ENCODE measurements at regions not wholly inside any gene's neighbourhood (a gene's known extent, or its start where the extent isn't known, plus 50 kb on each side); places are given as distances from the start of the nearest gene placed in this dataset.

DNA sequence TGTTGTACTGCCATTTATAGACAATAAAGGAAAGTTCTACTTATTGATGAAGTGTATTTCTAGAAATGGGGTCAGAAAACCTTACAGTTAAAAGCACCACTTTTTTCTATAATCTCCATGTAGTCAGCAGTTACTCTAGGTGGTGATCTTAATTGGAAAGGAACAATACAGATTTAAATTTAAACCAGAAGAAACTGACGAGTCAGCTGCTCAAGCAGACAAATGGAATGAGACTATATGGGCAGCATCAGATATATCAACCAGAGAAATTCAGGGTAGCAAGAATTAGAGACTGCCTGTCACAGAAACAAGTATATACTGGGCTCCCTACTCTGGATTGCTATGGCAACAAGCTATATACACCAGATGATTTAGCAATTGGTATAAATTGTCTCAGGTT lies 99.6 kb upstream of the SCG2 start:
- Mint-ChIP-seq H3K4me3 (ENCODE audit: low read depth) (no peak overlapping the region), H3K27me3 (no peaks in the 10 kb centered on the region), H3K4me1 (ENCODE audit: low read depth) (peaks cover under 1% of the 10 kb centered on the region), H3K9me3 (ENCODE audit: low read depth) (no peaks in the 10 kb centered on the region), H3K27ac (no peak overlapping the region), H3K36me3 (ENCODE audit: insufficient read depth) (no peaks in the 10 kb centered on the region)
- no peak for TF ChIP-seq CTCF (IDR thresholded peaks at IDR 0.05; ENCODE audit: unreplicated experiment)
- DNase-seq (ENCODE audit: low spot score, unreplicated experiment) = no peak

- Mint-ChIP-seq H3K4me3 (ENCODE audit: low read depth) (no peak overlapping the region), H3K36me3 (ENCODE audit: insufficient read depth) (no peaks in the 10 kb centered on the region), H3K4me1 (ENCODE audit: low read depth) (peaks cover 1% of the 10 kb centered on the region), H3K27me3 (no peaks in the 10 kb centered on the region), H3K27ac (no peak overlapping the region), H3K9me3 (ENCODE audit: low read depth) (no peaks in the 10 kb centered on the region)
- TF ChIP-seq CTCF (IDR thresholded peaks at IDR 0.05; ENCODE audit: unreplicated experiment) = no peak
- no peak for DNase-seq (ENCODE audit: low spot score, unreplicated experiment)
Measured at GRCh38 chr2:223700221-223700620, 98.1 kb upstream of the SCG2 start.

GRCh38 chr2:223697892-223698645 lies 95.9 kb upstream of the SCG2 start:
- Mint-ChIP-seq H3K27ac (peak overlapping the region; percentile 46), H3K9me3 (ENCODE audit: low read depth) (no peaks in the 10 kb centered on the region), H3K4me1 (ENCODE audit: low read depth) (peaks cover 1% of the 10 kb centered on the region), H3K4me3 (ENCODE audit: low read depth) (no peak overlapping the region), H3K36me3 (ENCODE audit: insufficient read depth) (no peaks in the 10 kb centered on the region), H3K27me3 (no peaks in the 10 kb centered on the region)
- TF ChIP-seq CTCF (IDR thresholded peaks at IDR 0.05; ENCODE audit: unreplicated experiment) = no peak
- no peak for DNase-seq (ENCODE audit: low spot score, unreplicated experiment)

DNA sequence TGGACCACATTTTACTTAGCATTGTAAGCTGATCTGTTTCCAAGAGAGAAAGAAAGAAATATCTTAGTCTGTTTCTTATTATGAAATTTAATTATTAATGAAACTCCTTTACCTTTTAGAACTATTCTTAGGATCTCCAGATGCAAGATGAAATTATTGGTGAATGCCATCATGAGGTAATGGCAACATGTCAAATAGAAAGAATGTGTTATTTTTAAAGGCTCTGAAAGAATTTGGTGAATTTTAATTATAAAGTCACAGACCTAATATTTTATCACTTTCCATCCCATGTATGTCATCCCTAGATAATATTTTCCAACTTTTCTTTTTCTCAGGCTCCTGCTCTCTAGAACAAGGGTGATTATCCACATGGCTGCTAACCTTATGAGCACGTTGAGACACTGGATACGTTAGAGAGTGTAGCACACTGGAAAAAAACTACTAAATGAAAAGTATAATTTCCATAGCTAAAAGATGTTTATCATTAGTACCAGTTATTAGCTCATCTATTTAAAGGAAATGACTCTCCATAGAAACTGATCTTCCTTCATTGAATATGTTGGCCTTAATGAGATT lies 95.2 kb upstream of the SCG2 start:
- Mint-ChIP-seq H3K36me3 (ENCODE audit: insufficient read depth) (no peaks in the 10 kb centered on the region), H3K4me1 (ENCODE audit: low read depth) (peaks cover 1% of the 10 kb centered on the region), H3K4me3 (ENCODE audit: low read depth) (no peak overlapping the region), H3K9me3 (ENCODE audit: low read depth) (no peaks in the 10 kb centered on the region), H3K27me3 (no peaks in the 10 kb centered on the region), H3K27ac (no peak overlapping the region)
- TF ChIP-seq CTCF (IDR thresholded peaks at IDR 0.05; ENCODE audit: unreplicated experiment) = no peak
- no peak for DNase-seq (ENCODE audit: low spot score, unreplicated experiment)

DNA sequence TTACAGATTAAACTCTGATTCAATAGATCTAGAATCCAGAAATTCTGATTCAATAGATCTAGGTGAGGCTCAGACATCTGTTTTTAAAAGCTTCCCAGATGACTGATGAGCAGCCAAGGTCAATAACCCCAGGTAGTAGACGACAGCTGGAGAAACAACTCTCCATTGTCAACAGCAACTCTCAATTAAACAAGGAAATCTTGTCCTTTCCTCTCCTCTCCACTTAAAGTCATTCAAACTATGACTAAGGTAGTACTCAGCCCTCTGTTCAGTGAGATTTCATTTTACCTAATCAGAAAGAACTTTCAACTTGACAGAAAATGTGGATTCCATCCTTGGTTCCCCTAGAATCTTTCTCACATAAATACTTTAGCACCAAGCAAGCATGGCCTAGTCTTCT lies 94.6 kb upstream of the SCG2 start:
- peaks cover 3% of the 10 kb centered on the region for H3K27me3 Mint-ChIP-seq
- no peaks in the 10 kb centered on the region for H3K9me3 Mint-ChIP-seq (ENCODE audit: low read depth)
- DNase-seq (ENCODE audit: low spot score, unreplicated experiment) = no peak
- no peak overlapping the region for H3K27ac Mint-ChIP-seq
- peaks cover 1% of the 10 kb centered on the region for H3K4me1 Mint-ChIP-seq (ENCODE audit: low read depth)
- TF ChIP-seq CTCF (IDR thresholded peaks at IDR 0.05; ENCODE audit: unreplicated experiment) = no peak
- H3K4me3 Mint-ChIP-seq (ENCODE audit: low read depth) = no peak overlapping the region
- H3K36me3 Mint-ChIP-seq (ENCODE audit: insufficient read depth) = no peaks in the 10 kb centered on the region

Data from progenitor cell of endocrine pancreas (in vitro differentiated cells).